Caco-2 (cell line): ENCODE measurements at regions not wholly inside any gene's neighbourhood (a gene's known extent, or its start where the extent isn't known, plus 50 kb on each side); places are given as distances from the start of the nearest gene placed in this dataset.

Experiments used
- BruUV-seq: library from RNA; stranded (reverse); fragments of 400-500 nt; replicated peaks from 2 replicates; lab custom pipeline; 2021; lab: Mats Ljungman, UMichigan
- CTCF ChIA-PET: fragments of 300-600 bp; sonication (Branson Sonifier 250); formaldehyde crosslinking; loops from one replicate; lab custom pipeline; 2022; ENCODE audit warnings: antibody characterized with exemption; lab: Charles Lee
- POLR2A ChIA-PET: fragments of 300-600 bp; sonication (Branson Sonifier 250); formaldehyde crosslinking; loops from one replicate; lab custom pipeline; 2022; ENCODE audit warnings: antibody characterized with exemption; lab: Charles Lee
- DNase-seq, 2 experiments: peaks; one replicate each; pipeline versions ENCODE4 v3.0.0 to v3.0.0-alpha.2; 2020 to 2022
- H3K27me3 ChIP-seq: replicated peaks from 2 replicates; pipeline ENCODE4 v1.6.0; 2011; ENCODE audit warnings: low read length; ENCODE audit not compliant: control insufficient read depth, insufficient read depth
- H3K36me3 ChIP-seq: 2 replicates; pipeline ENCODE4 v1.5.1; 2011; ENCODE audit warnings: low read length; ENCODE audit not compliant: control insufficient read depth, insufficient read depth
- H3K4me1 ChIP-seq: fragments of 250-450 bp; sonication (Bioruptor Pico); 2 replicates; pipeline ENCODE4 v1.5.1; 2020; ENCODE audit warnings: mild to moderate bottlenecking
- H3K4me3 ChIP-seq: 2 replicates; pipeline ENCODE4 v1.5.1; 2011; ENCODE audit warnings: low read depth, mild to moderate bottlenecking, control low read depth, low read length
- H3K9me3 ChIP-seq: fragments of 250-450 bp; sonication (Bioruptor Pico); 2 replicates; pipeline ENCODE4 v1.5.1; 2020; ENCODE audit warnings: mild to moderate bottlenecking, moderate library complexity
- H3K27ac Mint-ChIP-seq: one replicate; pipeline ENCODE4 v1.8.0; 2022; ENCODE audit warnings: mixed read lengths; ENCODE audit not compliant: unreplicated experiment
- H3K27me3 Mint-ChIP-seq: one replicate; pipeline ENCODE4 v1.8.0; 2022; ENCODE audit warnings: mixed read lengths; ENCODE audit not compliant: insufficient read depth, unreplicated experiment
- H3K36me3 Mint-ChIP-seq: one replicate; pipeline ENCODE4 v1.8.0; 2022; ENCODE audit warnings: mild to moderate bottlenecking, mixed read lengths; ENCODE audit not compliant: insufficient read depth, unreplicated experiment
- H3K4me1 Mint-ChIP-seq: one replicate; pipeline ENCODE4 v1.8.0; 2022; ENCODE audit warnings: low read depth, mixed read lengths; ENCODE audit not compliant: unreplicated experiment
- H3K4me3 Mint-ChIP-seq: one replicate; pipeline ENCODE4 v1.8.0; 2022; ENCODE audit warnings: mild to moderate bottlenecking, moderate library complexity, mixed read lengths; ENCODE audit not compliant: unreplicated experiment
- H3K9me3 Mint-ChIP-seq: one replicate; pipeline ENCODE4 v1.8.0; 2022; ENCODE audit warnings: mixed read lengths; ENCODE audit not compliant: unreplicated experiment
- intact Hi-C: fragments of 100-400 bp; cut with micrococcal nuclease; formaldehyde crosslinking; loops from one replicate; pipeline ENCODE4 v1.10.0; 2022; ENCODE audit not compliant: unreplicated experiment
- TF ChIP-seq, protein P1 (sequence below), 2 experiments: fragments of 200-600 bp in 1 of 2; IDR thresholded peaks; 1 replicate in 1 of 2; 2 replicates in 1 of 2; pipeline versions ENCODE4 v1.5.1 to v1.8.0; 2011 to 2022; ENCODE audit warnings: antibody characterized with exemption in 1 of 2, control low read depth in 1 of 2, inconsistent platforms in 1 of 2, low read depth in 1 of 2, low read length in 1 of 2, mild to moderate bottlenecking in 1 of 2, moderate library complexity in 1 of 2; ENCODE audit not compliant: insufficient read depth in 1 of 2, severe bottlenecking in 1 of 2, unreplicated experiment in 1 of 2

DNA sequence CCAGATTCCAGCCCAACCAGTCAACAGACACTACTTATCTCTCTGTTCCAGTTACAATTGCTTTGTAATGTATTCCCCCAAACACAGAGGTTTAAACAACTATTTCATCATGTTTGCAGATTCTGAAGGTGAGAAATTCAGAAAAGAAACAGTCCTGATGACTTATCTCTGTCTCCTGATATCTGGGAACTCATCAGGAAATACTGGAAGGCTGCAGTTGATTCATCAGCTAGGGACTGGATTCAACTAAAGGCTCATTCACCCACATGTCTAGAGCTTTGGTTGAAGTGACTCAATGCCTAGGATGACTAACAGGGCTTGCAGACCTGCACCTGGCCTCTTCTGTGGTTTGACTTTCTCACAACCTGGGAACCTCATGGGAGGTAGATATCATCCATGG, 56.6 kb upstream of the GPC6 start:
- Mint-ChIP-seq H3K27me3 (peaks cover under 1% of the 10 kb centered on the region), H3K9me3 (peaks cover 8% of the 10 kb centered on the region), H3K4me1 (no peaks in the 10 kb centered on the region), H3K4me3 (no peak overlapping the region), H3K36me3 (no peaks in the 10 kb centered on the region), H3K27ac (no peak overlapping the region)
- no peaks in the 10 kb centered on the region for H3K36me3 ChIP-seq
- ChIA-PET CTCF (no interaction called here), POLR2A (no interaction called here)
- DNase-seq: no peak
- H3K4me1 ChIP-seq: no peaks in the 10 kb centered on the region
- H3K27me3 ChIP-seq: no peaks in the 10 kb centered on the region
- H3K4me3 ChIP-seq: no peak overlapping the region
- intact Hi-C loops: no loop called here
- no peaks in the 10 kb centered on the region for H3K9me3 ChIP-seq
- TF ChIP-seq, protein P1, sequence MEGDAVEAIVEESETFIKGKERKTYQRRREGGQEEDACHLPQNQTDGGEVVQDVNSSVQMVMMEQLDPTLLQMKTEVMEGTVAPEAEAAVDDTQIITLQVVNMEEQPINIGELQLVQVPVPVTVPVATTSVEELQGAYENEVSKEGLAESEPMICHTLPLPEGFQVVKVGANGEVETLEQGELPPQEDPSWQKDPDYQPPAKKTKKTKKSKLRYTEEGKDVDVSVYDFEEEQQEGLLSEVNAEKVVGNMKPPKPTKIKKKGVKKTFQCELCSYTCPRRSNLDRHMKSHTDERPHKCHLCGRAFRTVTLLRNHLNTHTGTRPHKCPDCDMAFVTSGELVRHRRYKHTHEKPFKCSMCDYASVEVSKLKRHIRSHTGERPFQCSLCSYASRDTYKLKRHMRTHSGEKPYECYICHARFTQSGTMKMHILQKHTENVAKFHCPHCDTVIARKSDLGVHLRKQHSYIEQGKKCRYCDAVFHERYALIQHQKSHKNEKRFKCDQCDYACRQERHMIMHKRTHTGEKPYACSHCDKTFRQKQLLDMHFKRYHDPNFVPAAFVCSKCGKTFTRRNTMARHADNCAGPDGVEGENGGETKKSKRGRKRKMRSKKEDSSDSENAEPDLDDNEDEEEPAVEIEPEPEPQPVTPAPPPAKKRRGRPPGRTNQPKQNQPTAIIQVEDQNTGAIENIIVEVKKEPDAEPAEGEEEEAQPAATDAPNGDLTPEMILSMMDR (IDR thresholded peaks at IDR 0.05; ENCODE audit: insufficient read depth in 1 of 2, low read depth in 1 of 2, low read length in 1 of 2, severe bottlenecking in 1 of 2, unreplicated experiment in 1 of 2): no peak
- no TSS peak for BruUV-seq

DNA sequence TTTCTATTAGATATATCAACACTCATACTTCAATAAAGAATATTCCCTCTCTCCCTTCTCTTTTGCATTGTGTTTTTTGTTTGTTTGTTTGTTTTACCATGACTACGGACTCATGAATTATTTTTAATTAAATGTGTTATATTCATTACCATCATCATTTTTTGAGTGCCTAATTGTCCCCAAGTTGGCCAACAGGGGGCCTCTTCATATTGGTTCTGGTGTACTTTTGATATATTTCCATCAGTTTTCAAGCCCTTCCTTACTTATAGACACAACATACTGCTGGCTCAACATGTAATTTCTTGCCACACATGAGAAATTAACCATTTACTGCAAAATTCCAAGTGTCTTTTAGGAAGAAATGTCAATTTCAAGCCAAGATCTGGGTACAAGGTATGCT, 54.5 kb upstream of the GPC6 start:
- no peaks in the 10 kb centered on the region for H3K4me1 Mint-ChIP-seq
- peaks cover 4% of the 10 kb centered on the region for H3K27me3 Mint-ChIP-seq
- intact Hi-C loops: loop anchor here (1.0 kb wide), 1 partner anchor 62 kb away; no protein-coding TSS in a partner anchor
- no peaks in the 10 kb centered on the region for H3K9me3 ChIP-seq
- TF ChIP-seq, protein P1 (IDR thresholded peaks at IDR 0.05; ENCODE audit: insufficient read depth in 1 of 2, low read depth in 1 of 2, low read length in 1 of 2, severe bottlenecking in 1 of 2, unreplicated experiment in 1 of 2): peak in 1 of 2 experiments; percentile 38
- no peaks in the 10 kb centered on the region for H3K36me3 ChIP-seq
- no TSS peak for BruUV-seq
- no peaks in the 10 kb centered on the region for H3K4me1 ChIP-seq
- POLR2A ChIA-PET: no interaction called here
- no peak overlapping the region for H3K27ac Mint-ChIP-seq
- H3K4me3 Mint-ChIP-seq: no peak overlapping the region
- CTCF ChIA-PET: no interaction called here
- peaks cover 8% of the 10 kb centered on the region for H3K9me3 Mint-ChIP-seq
- peak in 1 of 2 experiments; percentile 10 for DNase-seq
- H3K27me3 ChIP-seq: no peaks in the 10 kb centered on the region
- H3K4me3 ChIP-seq: no peak overlapping the region
- H3K36me3 Mint-ChIP-seq: no peaks in the 10 kb centered on the region

DNA sequence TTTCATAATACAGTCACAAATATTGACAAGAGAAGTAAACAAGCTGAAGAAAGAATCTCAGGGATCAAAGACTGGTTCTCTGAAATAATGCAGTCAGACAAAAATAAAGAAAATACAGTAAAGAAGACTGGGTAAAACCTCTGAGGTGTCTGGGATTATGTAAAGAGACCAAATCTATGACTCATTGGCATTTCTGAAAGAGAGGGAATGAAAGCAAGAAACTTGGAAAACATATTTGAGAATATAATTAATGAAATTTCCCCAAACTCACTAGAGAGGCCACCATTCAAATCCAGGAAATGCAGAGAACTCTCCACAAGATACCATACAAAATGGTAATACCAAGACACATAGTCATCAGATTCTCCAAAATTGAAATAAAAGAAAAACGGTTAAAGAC, 53.0 kb upstream of the GPC6 start:
- Histone ChIP-seq H3K36me3 (no peaks in the 10 kb centered on the region), H3K9me3 (no peaks in the 10 kb centered on the region), H3K4me3 (no peak overlapping the region), H3K27me3 (no peaks in the 10 kb centered on the region), H3K4me1 (no peaks in the 10 kb centered on the region)
- BruUV-seq: no TSS peak
- CTCF ChIA-PET: no interaction called here
- Mint-ChIP-seq H3K4me3 (no peak overlapping the region), H3K9me3 (peaks cover 8% of the 10 kb centered on the region), H3K36me3 (no peaks in the 10 kb centered on the region), H3K27ac (no peak overlapping the region), H3K4me1 (no peaks in the 10 kb centered on the region), H3K27me3 (peaks cover 4% of the 10 kb centered on the region)
- intact Hi-C loops: no loop called here
- POLR2A ChIA-PET: no interaction called here
- no peak for DNase-seq
- TF ChIP-seq, protein P1 (IDR thresholded peaks at IDR 0.05; ENCODE audit: insufficient read depth in 1 of 2, low read depth in 1 of 2, low read length in 1 of 2, severe bottlenecking in 1 of 2, unreplicated experiment in 1 of 2): no peak
